ENCODE measurements at regions not wholly inside any gene's neighbourhood (a gene's known extent, or its start where the extent isn't known, plus 50 kb on each side); places are given as distances from the start of the nearest gene placed in this dataset.

DNA sequence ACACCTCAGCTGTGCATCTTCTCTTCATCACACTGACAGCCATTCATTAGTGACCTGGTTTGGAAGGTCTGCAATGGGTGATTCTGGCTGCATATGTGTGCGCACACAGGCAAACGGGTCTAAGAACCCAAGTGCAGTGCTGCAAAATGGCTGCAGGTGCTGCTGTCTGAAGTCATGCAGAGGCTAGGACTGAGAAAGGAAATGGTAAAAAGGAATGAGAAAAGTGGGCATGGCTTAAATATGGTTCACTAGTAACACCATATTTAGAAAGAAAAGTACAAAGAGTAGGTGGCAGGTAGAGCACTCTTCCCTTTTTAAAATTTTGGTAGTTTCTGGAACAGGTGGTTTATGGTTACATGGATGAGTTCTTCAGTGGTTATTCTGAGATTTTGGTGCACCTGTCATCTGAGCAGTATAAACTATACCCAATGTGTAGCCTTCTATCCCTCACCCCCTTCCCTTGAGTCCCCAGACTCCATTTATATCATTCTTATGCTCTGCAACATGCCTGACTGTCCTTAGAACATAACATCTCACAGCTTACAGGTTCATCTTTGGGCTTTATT, 78.4 kb downstream of the CCNG2 start:
- H3K4me3 ChIP-seq: no peak overlapping the region
- DNase-seq (ENCODE audit: low spot score): no peak
- H3K27ac ChIP-seq: no peak overlapping the region
- H3K36me3 ChIP-seq: no peaks in the 10 kb centered on the region
- H3K9me3 ChIP-seq: no peaks in the 10 kb centered on the region
- ATAC-seq (ENCODE audit: insufficient number of reproducible peaks, low FRiP score, low read depth): no peak
- H3K27me3 ChIP-seq (replicated peaks; ENCODE audit: insufficient read depth): no peaks in the 10 kb centered on the region
- TF ChIP-seq, protein P1, sequence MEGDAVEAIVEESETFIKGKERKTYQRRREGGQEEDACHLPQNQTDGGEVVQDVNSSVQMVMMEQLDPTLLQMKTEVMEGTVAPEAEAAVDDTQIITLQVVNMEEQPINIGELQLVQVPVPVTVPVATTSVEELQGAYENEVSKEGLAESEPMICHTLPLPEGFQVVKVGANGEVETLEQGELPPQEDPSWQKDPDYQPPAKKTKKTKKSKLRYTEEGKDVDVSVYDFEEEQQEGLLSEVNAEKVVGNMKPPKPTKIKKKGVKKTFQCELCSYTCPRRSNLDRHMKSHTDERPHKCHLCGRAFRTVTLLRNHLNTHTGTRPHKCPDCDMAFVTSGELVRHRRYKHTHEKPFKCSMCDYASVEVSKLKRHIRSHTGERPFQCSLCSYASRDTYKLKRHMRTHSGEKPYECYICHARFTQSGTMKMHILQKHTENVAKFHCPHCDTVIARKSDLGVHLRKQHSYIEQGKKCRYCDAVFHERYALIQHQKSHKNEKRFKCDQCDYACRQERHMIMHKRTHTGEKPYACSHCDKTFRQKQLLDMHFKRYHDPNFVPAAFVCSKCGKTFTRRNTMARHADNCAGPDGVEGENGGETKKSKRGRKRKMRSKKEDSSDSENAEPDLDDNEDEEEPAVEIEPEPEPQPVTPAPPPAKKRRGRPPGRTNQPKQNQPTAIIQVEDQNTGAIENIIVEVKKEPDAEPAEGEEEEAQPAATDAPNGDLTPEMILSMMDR (IDR thresholded peaks at IDR 0.05): no peak
- no peaks in the 10 kb centered on the region for H3K4me1 ChIP-seq (ENCODE audit: control insufficient read depth in 1 of 2, low read depth in 2 of 2)

DNA sequence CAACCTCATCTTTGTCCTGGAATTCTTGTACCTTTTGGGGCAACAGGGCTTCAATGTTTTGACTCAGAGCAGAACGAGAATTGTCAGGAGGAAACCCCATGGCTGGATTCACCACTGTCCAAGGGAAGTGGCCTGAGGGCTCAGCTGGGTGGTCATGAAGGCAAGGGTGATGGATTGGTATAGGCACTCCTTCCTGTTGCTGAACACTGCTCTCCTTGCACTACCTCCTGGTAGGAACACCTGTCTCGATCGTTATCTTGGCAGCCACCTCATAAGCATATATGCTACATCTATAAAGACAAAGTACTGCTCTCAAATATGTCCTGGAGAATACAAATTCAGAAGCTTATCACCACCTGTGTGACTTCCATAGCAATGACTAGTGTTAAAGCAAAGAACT, 79.8 kb downstream of the CCNG2 start:
- no peaks in the 10 kb centered on the region for H3K9me3 ChIP-seq
- no peaks in the 10 kb centered on the region for H3K27me3 ChIP-seq (replicated peaks; ENCODE audit: insufficient read depth)
- H3K27ac ChIP-seq: no peak overlapping the region
- ATAC-seq (ENCODE audit: insufficient number of reproducible peaks, low FRiP score, low read depth) (no peak), DNase-seq (ENCODE audit: low spot score) (no peak)
- no peak overlapping the region for H3K4me3 ChIP-seq
- no peaks in the 10 kb centered on the region for H3K4me1 ChIP-seq (ENCODE audit: control insufficient read depth in 1 of 2, low read depth in 2 of 2)
- TF ChIP-seq, protein P1 (IDR thresholded peaks at IDR 0.05): no peak
- H3K36me3 ChIP-seq: no peaks in the 10 kb centered on the region

DNA sequence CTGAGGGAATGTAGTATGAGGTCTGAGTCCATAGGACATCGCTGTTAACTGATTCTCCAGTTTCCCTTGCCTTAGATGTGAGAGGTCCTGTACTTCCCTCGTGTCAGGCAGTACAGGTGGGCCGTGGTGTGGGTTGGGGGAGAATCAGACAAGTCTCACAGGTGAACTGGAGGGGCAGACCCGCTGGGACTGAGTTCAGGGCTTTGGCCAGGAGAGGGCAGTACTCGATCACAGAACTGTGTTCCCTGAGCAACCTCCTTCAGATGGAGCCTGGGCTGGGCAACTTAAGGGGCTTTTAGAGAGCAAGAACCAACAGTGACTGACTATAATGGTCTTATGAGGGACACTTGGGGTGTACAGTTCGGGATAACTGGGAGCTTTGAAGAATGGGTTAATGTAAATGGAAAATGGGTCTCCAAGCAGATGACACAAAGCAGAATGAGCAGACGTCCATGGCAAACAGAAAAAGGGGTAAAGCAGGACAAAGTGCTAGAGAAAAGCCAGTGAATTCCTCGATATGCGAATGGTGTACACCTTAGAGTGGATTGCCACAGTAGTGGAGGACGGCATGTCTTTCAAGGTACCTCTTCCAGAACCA, 83.6 kb downstream of the CCNG2 start:
- Histone ChIP-seq H3K4me1 (ENCODE audit: control insufficient read depth in 1 of 2, low read depth in 2 of 2) (no peaks in the 10 kb centered on the region), H3K36me3 (no peaks in the 10 kb centered on the region), H3K4me3 (no peak overlapping the region), H3K27me3 (replicated peaks; ENCODE audit: insufficient read depth) (no peaks in the 10 kb centered on the region), H3K9me3 (no peaks in the 10 kb centered on the region), H3K27ac (no peak overlapping the region)
- DNase-seq (ENCODE audit: low spot score) (no peak), ATAC-seq (ENCODE audit: insufficient number of reproducible peaks, low FRiP score, low read depth) (no peak)
- TF ChIP-seq, protein P1 (IDR thresholded peaks at IDR 0.05): peak; percentile 65

DNA sequence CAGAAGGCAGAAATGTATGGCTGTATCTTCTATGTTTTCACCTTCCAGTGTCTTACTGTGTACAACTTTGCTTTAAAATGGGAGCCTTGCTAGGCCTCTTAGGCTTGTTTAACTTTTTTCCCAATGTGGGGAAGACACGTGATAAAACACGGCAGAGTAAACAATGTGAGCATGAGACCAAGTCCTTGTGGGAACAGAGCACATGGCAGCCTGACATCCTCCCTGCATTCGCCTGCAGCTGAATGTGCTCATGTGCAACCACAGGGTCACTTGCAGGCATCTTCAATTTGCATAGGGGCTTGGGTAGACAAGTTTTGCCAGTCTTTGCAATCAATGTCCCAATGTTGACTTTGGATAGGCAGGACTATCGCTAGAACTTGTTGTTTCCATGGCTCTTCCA, 91.8 kb downstream of the CCNG2 start:
- Histone ChIP-seq H3K4me1 (ENCODE audit: control insufficient read depth in 1 of 2, low read depth in 2 of 2) (no peaks in the 10 kb centered on the region), H3K36me3 (no peaks in the 10 kb centered on the region), H3K9me3 (no peaks in the 10 kb centered on the region), H3K27me3 (replicated peaks; ENCODE audit: insufficient read depth) (no peaks in the 10 kb centered on the region), H3K4me3 (no peak overlapping the region), H3K27ac (no peak overlapping the region)
- no peak for ATAC-seq (ENCODE audit: insufficient number of reproducible peaks, low FRiP score, low read depth)
- TF ChIP-seq, protein P1 (IDR thresholded peaks at IDR 0.05): no peak
- DNase-seq (ENCODE audit: low spot score): no peak

DNA sequence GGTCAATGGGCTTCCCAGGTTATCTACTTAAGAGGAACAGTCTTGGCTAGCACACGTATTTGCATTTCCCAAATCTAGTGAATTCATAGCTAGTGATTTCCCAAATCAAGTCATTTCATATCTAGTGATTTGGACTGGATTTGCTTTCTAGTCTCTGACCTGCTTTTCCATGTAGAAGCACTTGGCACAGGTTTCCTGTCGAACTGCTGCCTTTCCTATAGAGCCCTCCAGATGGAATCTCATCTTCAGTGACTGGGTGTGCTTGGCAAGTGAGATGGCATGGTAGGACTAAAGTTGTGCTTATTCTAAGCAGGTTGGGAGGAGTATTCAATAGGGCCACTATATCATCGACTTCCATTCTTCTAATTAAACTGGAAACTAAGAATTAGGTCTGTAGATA, 94.7 kb downstream of the CCNG2 start:
- H3K27ac ChIP-seq: no peak overlapping the region
- H3K36me3 ChIP-seq: no peaks in the 10 kb centered on the region
- TF ChIP-seq, protein P1 (IDR thresholded peaks at IDR 0.05): no peak
- ATAC-seq (ENCODE audit: insufficient number of reproducible peaks, low FRiP score, low read depth) (no peak), DNase-seq (ENCODE audit: low spot score) (no peak)
- H3K9me3 ChIP-seq: no peaks in the 10 kb centered on the region
- H3K4me3 ChIP-seq: no peak overlapping the region
- no peaks in the 10 kb centered on the region for H3K4me1 ChIP-seq (ENCODE audit: control insufficient read depth in 1 of 2, low read depth in 2 of 2)
- no peaks in the 10 kb centered on the region for H3K27me3 ChIP-seq (replicated peaks; ENCODE audit: insufficient read depth)

All from thoracic aorta (tissue), 2 donors.